Dendritic cell treated with granulocyte-macrophage colony-stimulating factor and Interleukin-4, amounts not matched to agents 40 ng/mL and 50 ng/mL, for 4 days (primary cell): ENCODE measurements at regions not wholly inside any gene's neighbourhood (a gene's known extent, or its start where the extent isn't known, plus 50 kb on each side); places are given as distances from the start of the nearest gene placed in this dataset.

Experiments
- H3K27ac Mint-ChIP-seq: one replicate; pipeline ENCODE4 v1.8.0; 2022; ENCODE audit warnings: mild to moderate bottlenecking, mixed read lengths
- H3K27me3 Mint-ChIP-seq: one replicate; pipeline ENCODE4 v1.8.0; 2022; ENCODE audit warnings: mild to moderate bottlenecking, mixed read lengths
- H3K36me3 Mint-ChIP-seq: one replicate; pipeline ENCODE4 v1.8.0; 2022; ENCODE audit warnings: low read depth, mixed read lengths
- H3K4me1 Mint-ChIP-seq: one replicate; pipeline ENCODE4 v1.8.0; 2022; ENCODE audit warnings: low read depth, mixed read lengths
- H3K4me3 Mint-ChIP-seq: one replicate; pipeline ENCODE4 v1.8.0; 2022; ENCODE audit warnings: mild to moderate bottlenecking, moderate library complexity, mixed read lengths
- H3K9me3 Mint-ChIP-seq: one replicate; pipeline ENCODE4 v1.8.0; 2022; ENCODE audit warnings: mixed read lengths
- intact Hi-C: fragments of 100-400 bp; cut with micrococcal nuclease; formaldehyde crosslinking; loops from one replicate; pipeline ENCODE4 v1.15.0; 2022

- intact Hi-C loops: no loop called here
- Mint-ChIP-seq H3K36me3 (no peaks in the 10 kb centered on the region), H3K9me3 (no peaks in the 10 kb centered on the region), H3K4me3 (no peak overlapping the region), H3K4me1 (no peaks in the 10 kb centered on the region), H3K27ac (no peak overlapping the region), H3K27me3 (no peaks in the 10 kb centered on the region)
Observed at GRCh38 chr6:145292066-145292465, 443.3 kb downstream of the EPM2A start.

DNA sequence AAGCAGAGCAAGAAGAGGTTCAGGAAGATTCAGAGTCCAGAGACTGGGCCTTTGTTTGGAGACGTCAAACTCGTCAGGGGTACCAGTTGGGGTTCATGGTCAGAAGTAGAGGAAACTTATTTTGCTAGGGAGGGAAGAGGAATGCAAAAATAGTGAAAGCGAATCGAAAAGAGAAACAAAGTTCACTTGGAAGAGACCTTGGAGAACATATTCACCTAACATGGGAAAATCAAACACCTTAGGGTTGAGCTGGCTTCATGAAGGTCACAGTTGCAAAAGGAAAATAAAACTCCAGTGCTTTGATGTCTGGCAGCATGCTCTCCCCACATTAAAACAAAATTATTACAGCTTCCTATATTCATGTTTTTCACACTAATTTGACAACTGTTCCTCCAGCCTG, 440.4 kb downstream of the EPM2A start:
- H3K9me3 Mint-ChIP-seq: no peaks in the 10 kb centered on the region
- intact Hi-C loops: no loop called here
- H3K36me3 Mint-ChIP-seq: no peaks in the 10 kb centered on the region
- H3K4me3 Mint-ChIP-seq: no peak overlapping the region
- no peak overlapping the region for H3K27ac Mint-ChIP-seq
- no peaks in the 10 kb centered on the region for H3K27me3 Mint-ChIP-seq
- no peaks in the 10 kb centered on the region for H3K4me1 Mint-ChIP-seq

GRCh38 chr6:145295746-145296145, 439.6 kb downstream of the EPM2A start:
- H3K4me3 Mint-ChIP-seq: no peak overlapping the region
- H3K4me1 Mint-ChIP-seq: no peaks in the 10 kb centered on the region
- intact Hi-C loops: no loop called here
- H3K9me3 Mint-ChIP-seq: peaks cover 5% of the 10 kb centered on the region
- H3K27ac Mint-ChIP-seq: no peak overlapping the region
- no peaks in the 10 kb centered on the region for H3K36me3 Mint-ChIP-seq
- H3K27me3 Mint-ChIP-seq: no peaks in the 10 kb centered on the region

DNA sequence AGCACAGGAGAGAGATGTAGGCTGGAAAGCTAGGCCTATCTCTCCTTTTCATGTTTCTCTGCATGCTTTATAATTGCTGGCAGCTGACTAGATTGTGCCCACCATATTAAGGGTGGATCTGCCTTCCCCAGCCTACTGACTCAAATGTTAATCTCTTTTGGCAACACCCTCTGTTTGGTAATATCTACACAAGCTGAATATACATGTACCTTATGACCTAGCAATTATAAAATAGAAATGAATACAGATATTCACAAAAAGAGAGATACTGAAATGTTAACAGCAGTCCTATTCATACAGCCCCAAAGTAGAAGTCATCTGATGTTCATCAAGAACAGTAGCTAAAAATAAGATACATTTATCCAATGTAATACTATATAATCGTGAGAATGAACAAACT, 429.6 kb downstream of the EPM2A start:
- no peak overlapping the region for H3K27ac Mint-ChIP-seq
- no peak overlapping the region for H3K4me3 Mint-ChIP-seq
- intact Hi-C loops: no loop called here
- H3K27me3 Mint-ChIP-seq: no peaks in the 10 kb centered on the region
- H3K36me3 Mint-ChIP-seq: no peaks in the 10 kb centered on the region
- no peaks in the 10 kb centered on the region for H3K4me1 Mint-ChIP-seq
- peaks cover 11% of the 10 kb centered on the region for H3K9me3 Mint-ChIP-seq

DNA sequence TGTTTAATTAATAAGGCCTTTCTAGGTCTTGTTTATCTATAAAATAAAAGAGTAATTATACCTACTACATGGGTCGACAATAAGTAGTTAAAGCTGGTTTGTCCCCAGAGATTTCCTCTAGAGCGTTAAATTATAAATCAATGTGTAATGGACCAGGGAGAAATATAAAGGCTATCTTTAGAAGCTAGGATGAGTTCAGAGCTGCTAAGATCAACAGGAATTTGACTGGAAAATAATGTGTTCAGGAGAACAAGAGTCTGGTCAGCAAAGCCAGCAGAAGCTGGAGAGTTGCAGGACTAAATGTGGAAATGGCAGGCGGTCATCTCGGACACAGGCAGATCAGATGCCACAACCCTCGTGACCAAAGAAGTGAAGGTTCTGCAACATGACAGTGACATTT, 428.8 kb downstream of the EPM2A start:
- H3K4me3 Mint-ChIP-seq: no peak overlapping the region
- intact Hi-C loops: no loop called here
- H3K27ac Mint-ChIP-seq: no peak overlapping the region
- H3K4me1 Mint-ChIP-seq: no peaks in the 10 kb centered on the region
- peaks cover 9% of the 10 kb centered on the region for H3K9me3 Mint-ChIP-seq
- H3K27me3 Mint-ChIP-seq: no peaks in the 10 kb centered on the region
- no peaks in the 10 kb centered on the region for H3K36me3 Mint-ChIP-seq

DNA sequence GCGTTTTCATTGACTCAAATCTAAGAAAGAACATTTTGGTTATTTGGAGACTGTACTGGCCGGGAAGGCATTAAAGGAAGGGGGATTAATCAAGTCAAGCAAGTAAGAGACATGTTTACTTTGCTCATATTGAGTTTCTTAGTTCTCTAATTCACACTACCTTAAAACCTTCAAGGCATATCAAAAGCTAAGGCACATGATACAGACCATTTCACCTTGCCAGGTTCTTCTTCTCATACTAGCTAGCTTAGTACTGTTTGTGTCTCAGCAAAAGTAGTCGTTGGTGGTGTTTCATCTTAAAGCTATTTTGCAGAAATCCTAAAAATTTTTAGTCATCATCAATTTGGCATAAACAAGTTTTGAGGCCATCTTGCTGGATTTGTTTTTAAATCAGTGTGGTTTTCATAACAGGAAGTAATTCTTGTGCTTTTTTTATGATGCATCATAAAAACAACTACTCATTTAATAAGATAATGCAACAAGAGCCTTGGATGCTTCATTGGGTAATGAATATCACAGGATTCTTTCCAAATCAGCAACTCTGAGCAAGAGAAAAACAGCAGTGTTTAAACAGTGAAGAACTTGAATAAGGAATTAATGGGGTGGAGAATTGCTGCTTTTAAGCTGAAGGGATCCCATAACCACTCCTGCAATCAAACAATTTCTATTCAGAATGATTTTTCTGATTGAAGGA, 425.3 kb downstream of the EPM2A start:
- intact Hi-C loops: no loop called here
- H3K27me3 Mint-ChIP-seq: no peaks in the 10 kb centered on the region
- no peaks in the 10 kb centered on the region for H3K36me3 Mint-ChIP-seq
- no peaks in the 10 kb centered on the region for H3K9me3 Mint-ChIP-seq
- H3K4me1 Mint-ChIP-seq: no peaks in the 10 kb centered on the region
- no peak overlapping the region for H3K4me3 Mint-ChIP-seq
- no peak overlapping the region for H3K27ac Mint-ChIP-seq

DNA sequence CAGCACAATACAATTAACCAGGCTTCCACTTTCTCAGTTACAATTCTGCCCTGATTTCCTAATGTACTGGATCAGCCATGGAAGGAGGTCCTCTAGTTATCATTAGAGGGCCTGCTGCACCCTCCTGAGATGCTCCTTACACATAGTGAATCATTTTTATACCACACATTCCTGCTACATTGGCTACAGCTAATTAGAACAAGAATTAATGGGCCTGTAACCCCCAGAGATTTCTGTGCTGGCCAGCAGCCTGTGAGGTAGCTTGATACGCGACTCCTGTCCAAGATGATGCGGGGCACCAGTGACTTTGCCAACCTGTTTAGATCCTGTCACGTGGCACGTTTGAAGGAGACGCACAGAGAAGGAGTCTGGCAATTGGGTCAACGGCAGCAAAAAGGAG, 422.8 kb downstream of the EPM2A start:
- H3K27me3 Mint-ChIP-seq: no peaks in the 10 kb centered on the region
- no peak overlapping the region for H3K27ac Mint-ChIP-seq
- H3K4me1 Mint-ChIP-seq: no peaks in the 10 kb centered on the region
- intact Hi-C loops: no loop called here
- no peaks in the 10 kb centered on the region for H3K36me3 Mint-ChIP-seq
- H3K9me3 Mint-ChIP-seq: no peaks in the 10 kb centered on the region
- no peak overlapping the region for H3K4me3 Mint-ChIP-seq

DNA sequence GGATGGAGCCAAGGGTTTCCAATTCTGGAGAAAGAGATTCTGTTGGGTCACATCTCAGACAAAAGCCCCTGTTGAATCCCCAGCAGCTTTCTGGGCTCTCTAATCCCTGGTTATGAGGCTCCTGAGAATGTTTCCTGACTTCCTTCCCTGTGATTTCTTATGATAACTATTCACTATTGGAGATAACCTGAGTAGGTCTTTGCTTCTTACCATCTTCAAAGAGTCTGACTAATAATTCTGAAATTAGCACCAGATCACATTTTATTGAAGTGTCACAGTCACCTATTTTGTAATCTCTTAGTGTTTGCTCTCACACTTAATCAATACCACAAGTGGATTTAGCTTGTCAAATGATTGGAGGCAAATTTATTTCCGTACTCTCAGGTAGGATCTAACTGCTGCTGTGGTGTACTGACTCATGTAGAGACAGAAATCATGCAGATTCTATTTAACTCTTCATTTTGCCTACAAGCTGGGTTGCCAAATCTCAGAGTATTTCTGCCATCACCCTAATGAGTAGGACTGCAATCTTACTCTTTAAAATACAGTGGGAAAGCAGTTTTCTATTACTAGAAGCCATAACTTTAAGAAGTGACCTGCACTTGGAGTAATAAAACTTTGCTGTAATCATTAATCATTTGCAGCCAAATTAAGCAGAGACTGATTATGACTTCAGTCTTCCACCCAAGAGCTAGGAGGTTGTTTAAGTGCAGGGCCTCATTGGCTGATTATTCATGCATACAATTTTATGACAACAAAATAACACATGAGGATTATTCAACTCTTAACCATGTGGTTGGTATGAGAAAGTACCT, 422.1 kb downstream of the EPM2A start:
- Mint-ChIP-seq H3K27ac (no peak overlapping the region), H3K36me3 (no peaks in the 10 kb centered on the region), H3K4me3 (no peak overlapping the region), H3K27me3 (no peaks in the 10 kb centered on the region), H3K4me1 (no peaks in the 10 kb centered on the region), H3K9me3 (no peaks in the 10 kb centered on the region)
- intact Hi-C loops: no loop called here

DNA sequence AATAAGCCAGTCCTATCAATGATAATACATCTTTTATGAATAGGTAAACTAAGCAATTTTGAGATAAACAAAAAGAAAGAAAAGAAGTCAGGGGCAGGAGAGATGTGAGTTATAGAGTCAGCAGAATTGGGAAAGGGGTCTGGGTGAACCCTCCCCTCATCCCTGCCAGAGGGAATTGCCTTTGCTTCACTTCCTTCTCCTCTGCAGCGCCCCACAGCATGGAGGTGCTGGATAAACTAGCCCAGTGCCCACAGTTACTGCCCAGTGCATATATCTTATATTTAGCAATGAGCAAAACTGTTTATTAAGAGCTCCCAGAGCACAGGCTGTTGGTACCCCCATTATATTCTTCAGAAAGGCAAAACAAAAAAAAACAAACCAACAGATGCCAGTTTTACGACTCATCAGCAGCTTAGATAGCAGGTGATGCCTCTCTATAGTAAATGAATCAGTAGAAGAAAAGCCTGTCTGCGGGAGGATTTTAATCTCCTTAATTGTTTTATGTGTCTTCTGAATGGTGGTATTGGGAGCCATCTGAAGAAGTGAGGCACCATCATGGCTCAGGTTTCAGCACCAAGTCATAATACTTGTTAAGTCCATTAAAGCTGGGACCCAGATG, 419.2 kb downstream of the EPM2A start:
- Mint-ChIP-seq H3K27me3 (no peaks in the 10 kb centered on the region), H3K27ac (no peak overlapping the region), H3K4me3 (no peak overlapping the region), H3K36me3 (no peaks in the 10 kb centered on the region), H3K4me1 (no peaks in the 10 kb centered on the region), H3K9me3 (no peaks in the 10 kb centered on the region)
- intact Hi-C loops: no loop called here

DNA sequence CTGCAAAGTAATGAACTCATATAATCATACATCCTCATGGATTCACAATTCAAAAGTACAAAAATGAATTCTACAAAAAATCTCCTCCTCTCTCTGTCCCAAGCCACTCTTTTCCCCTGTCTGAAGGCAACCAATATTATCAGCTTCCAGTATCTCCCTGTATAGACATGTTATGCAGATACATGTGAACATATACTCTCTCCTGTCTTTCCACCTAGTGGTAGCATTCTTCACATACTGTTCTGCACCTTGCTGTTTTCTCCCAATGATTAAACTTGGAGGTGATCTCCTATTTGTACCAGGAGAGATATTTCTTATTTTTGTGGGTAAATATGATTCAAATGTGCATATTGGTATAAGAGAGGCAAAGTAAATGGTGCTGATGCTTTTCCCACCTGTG, 416.4 kb downstream of the EPM2A start:
- H3K36me3 Mint-ChIP-seq: no peaks in the 10 kb centered on the region
- H3K9me3 Mint-ChIP-seq: no peaks in the 10 kb centered on the region
- H3K27ac Mint-ChIP-seq: no peak overlapping the region
- no peak overlapping the region for H3K4me3 Mint-ChIP-seq
- H3K4me1 Mint-ChIP-seq: no peaks in the 10 kb centered on the region
- H3K27me3 Mint-ChIP-seq: no peaks in the 10 kb centered on the region
- intact Hi-C loops: no loop called here

DNA sequence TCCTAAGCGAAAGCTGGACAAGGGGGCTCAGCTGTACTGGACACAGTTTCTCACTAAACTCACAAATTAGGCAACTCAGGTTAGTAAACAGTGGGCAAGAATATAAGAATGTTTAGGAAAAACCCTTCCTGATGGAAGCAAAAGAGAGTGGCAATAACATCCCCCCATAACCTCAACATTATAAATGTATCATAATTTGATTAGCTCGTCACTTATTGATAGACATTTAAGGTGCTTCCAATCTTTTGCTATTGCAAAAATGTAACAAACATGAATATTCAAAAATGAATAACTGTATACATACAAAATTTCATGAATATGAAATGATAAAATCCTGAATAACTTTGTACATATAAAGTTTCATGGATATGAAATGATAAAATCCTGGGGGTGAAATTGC, 415.7 kb downstream of the EPM2A start:
- Mint-ChIP-seq H3K4me3 (no peak overlapping the region), H3K27ac (no peak overlapping the region), H3K27me3 (no peaks in the 10 kb centered on the region), H3K9me3 (no peaks in the 10 kb centered on the region), H3K36me3 (no peaks in the 10 kb centered on the region), H3K4me1 (no peaks in the 10 kb centered on the region)
- intact Hi-C loops: no loop called here

DNA sequence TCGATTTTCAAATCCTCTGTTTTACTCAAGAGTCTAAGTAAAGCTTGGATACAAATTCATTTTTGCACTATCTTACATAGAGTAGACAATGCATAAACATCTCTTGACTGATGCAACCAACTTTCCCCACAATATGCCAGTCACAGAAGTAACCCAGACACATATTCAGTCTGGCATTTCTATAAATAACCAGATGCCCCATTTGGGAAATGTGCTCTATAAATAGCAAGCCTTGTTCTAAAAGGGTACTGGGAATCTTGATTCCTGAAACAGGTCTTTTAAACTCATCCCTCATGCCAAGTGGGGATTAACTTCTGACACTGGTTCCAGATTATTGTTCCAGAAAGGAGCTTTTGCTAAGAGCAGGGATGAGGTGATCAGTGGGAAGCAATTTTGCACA, 411.7 kb downstream of the EPM2A start:
- Mint-ChIP-seq H3K27me3 (no peaks in the 10 kb centered on the region), H3K27ac (no peak overlapping the region), H3K4me3 (no peak overlapping the region), H3K9me3 (no peaks in the 10 kb centered on the region), H3K4me1 (no peaks in the 10 kb centered on the region), H3K36me3 (no peaks in the 10 kb centered on the region)
- intact Hi-C loops: no loop called here

- H3K9me3 Mint-ChIP-seq: no peaks in the 10 kb centered on the region
- intact Hi-C loops: no loop called here
- H3K4me3 Mint-ChIP-seq: no peak overlapping the region
- H3K4me1 Mint-ChIP-seq: no peaks in the 10 kb centered on the region
- H3K36me3 Mint-ChIP-seq: no peaks in the 10 kb centered on the region
- no peaks in the 10 kb centered on the region for H3K27me3 Mint-ChIP-seq
- no peak overlapping the region for H3K27ac Mint-ChIP-seq
Observed at GRCh38 chr6:145327586-145327985, 407.7 kb downstream of the EPM2A start.

DNA sequence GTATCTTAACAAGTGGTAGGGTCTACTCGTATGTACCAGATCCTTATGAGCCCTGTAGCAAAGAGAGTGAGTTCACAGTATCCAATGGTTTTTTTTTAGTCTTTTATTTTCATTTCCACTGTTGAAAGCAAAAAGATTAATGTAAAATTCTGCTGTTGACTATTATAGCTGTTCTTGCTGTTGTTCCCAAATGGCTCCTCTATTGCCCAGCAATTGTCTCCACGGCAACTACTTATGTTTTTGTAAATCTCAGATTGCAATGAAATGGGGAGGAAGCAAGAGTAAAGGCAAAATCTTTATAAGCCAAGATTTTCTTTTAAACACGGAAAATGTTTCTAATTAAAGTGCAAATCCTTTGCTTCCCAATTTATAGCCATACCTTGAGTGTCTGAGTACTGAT, 406.1 kb downstream of the EPM2A start:
- no peaks in the 10 kb centered on the region for H3K9me3 Mint-ChIP-seq
- H3K27ac Mint-ChIP-seq: no peak overlapping the region
- no peaks in the 10 kb centered on the region for H3K36me3 Mint-ChIP-seq
- H3K27me3 Mint-ChIP-seq: no peaks in the 10 kb centered on the region
- H3K4me3 Mint-ChIP-seq: no peak overlapping the region
- no peaks in the 10 kb centered on the region for H3K4me1 Mint-ChIP-seq
- intact Hi-C loops: no loop called here
